ENCODE measurements at regions not wholly inside any gene's neighbourhood (a gene's known extent, or its start where the extent isn't known, plus 50 kb on each side); places are given as distances from the start of the nearest gene placed in this dataset.

- ChIA-PET CTCF (no interaction called here), POLR2A (no interaction called here)
- no peak for TF ChIP-seq CTCF (IDR thresholded peaks at IDR 0.05; ENCODE audit: insufficient read depth, low read length, missing control alignments)
- DNase-seq (ENCODE audit: low read depth, low spot score): no peak
- no peak overlapping the region for H3K4me3 ChIP-seq (ENCODE audit: low read depth, low read length)
These were observed 283.1 kb upstream of the TNRC6C start for GRCh38 chr17:77675411-77675810.

- ChIA-PET POLR2A (no interaction called here), CTCF (no interaction called here)
- DNase-seq (ENCODE audit: low read depth, low spot score): no peak
- TF ChIP-seq CTCF (IDR thresholded peaks at IDR 0.05; ENCODE audit: insufficient read depth, low read length, missing control alignments): no peak
- no peak overlapping the region for H3K4me3 ChIP-seq (ENCODE audit: low read depth, low read length)
These were observed 282.7 kb upstream of the TNRC6C start for GRCh38 chr17:77675816-77676215.

- CTCF ChIA-PET: no interaction called here
- TF ChIP-seq CTCF (IDR thresholded peaks at IDR 0.05; ENCODE audit: insufficient read depth, low read length, missing control alignments): no peak
- DNase-seq (ENCODE audit: low read depth, low spot score): no peak
- H3K4me3 ChIP-seq (ENCODE audit: low read depth, low read length): no peak overlapping the region
- POLR2A ChIA-PET: no interaction called here
These were observed 282.3 kb upstream of the TNRC6C start for GRCh38 chr17:77676237-77676661.

GRCh38 chr17:77677211-77677610, 281.3 kb upstream of the TNRC6C start:
- CTCF ChIA-PET: no interaction called here
- no peak for DNase-seq (ENCODE audit: low read depth, low spot score)
- TF ChIP-seq CTCF (IDR thresholded peaks at IDR 0.05; ENCODE audit: insufficient read depth, low read length, missing control alignments): no peak
- H3K4me3 ChIP-seq (ENCODE audit: low read depth, low read length): no peak overlapping the region
- POLR2A ChIA-PET: interaction anchor here (0.8 kb wide), 1 partner anchor 281 kb away, joined by 3 read pairs; no protein-coding TSS in a partner anchor

GRCh38 chr17:77677630-77678029, 280.9 kb upstream of the TNRC6C start:
- no peak overlapping the region for H3K4me3 ChIP-seq (ENCODE audit: low read depth, low read length)
- no peak for TF ChIP-seq CTCF (IDR thresholded peaks at IDR 0.05; ENCODE audit: insufficient read depth, low read length, missing control alignments)
- CTCF ChIA-PET: no interaction called here
- DNase-seq (ENCODE audit: low read depth, low spot score): no peak
- POLR2A ChIA-PET: no interaction called here

- CTCF ChIA-PET: no interaction called here
- POLR2A ChIA-PET: no interaction called here
- H3K4me3 ChIP-seq (ENCODE audit: low read depth, low read length): no peak overlapping the region
- DNase-seq (ENCODE audit: low read depth, low spot score): no peak
- no peak for TF ChIP-seq CTCF (IDR thresholded peaks at IDR 0.05; ENCODE audit: insufficient read depth, low read length, missing control alignments)
These were observed 278.9 kb upstream of the TNRC6C start for GRCh38 chr17:77679589-77679988.

Data from AG04449 (cell line).